Transverse colon (tissue), 3 donors: ENCODE measurements at regions not wholly inside any gene's neighbourhood (a gene's known extent, or its start where the extent isn't known, plus 50 kb on each side); places are given as distances from the start of the nearest gene placed in this dataset.

Experiments
- POLR2A ChIP-seq: fragments of 450-650 bp; IDR thresholded peaks from one replicate; pipeline ENCODE4 v1.6.1; 2016; ENCODE audit warnings: antibody characterized with exemption, mild to moderate bottlenecking, moderate library complexity
- TF ChIP-seq, protein P1 (sequence below), 5 experiments: fragments of 200-600 bp in 3 of 5; fragments of 450-650 bp in 2 of 5; sonication (generic) in 3 of 5; IDR thresholded peaks; 1 replicate in 2 of 5; 2 replicates in 3 of 5; pipeline ENCODE4 v1.5.1; 2016 to 2017; ENCODE audit warnings: antibody characterized with exemption in 5 of 5, inconsistent platforms in 3 of 5, mild to moderate bottlenecking in 2 of 5, moderate library complexity in 1 of 5

DNA sequence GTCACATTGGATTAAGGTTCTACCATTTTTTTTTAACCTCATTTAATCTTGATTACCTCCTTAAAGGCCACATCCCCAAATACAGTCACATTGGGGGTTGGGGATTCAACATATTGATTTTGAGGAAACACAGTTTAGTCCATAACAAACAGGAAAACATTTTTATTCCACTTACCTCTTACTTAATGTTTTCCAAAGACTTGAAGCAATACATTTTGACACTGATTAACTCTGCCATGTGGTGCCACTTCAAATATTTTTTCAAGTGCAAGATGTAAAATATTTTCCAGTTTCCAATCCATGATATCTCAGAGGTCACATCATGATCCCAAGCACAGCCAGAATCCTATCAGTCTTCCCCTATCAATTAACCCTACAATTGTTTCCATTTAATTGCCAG, 548.0 kb downstream of the CSNK1G3 start:
- TF ChIP-seq, protein P1, sequence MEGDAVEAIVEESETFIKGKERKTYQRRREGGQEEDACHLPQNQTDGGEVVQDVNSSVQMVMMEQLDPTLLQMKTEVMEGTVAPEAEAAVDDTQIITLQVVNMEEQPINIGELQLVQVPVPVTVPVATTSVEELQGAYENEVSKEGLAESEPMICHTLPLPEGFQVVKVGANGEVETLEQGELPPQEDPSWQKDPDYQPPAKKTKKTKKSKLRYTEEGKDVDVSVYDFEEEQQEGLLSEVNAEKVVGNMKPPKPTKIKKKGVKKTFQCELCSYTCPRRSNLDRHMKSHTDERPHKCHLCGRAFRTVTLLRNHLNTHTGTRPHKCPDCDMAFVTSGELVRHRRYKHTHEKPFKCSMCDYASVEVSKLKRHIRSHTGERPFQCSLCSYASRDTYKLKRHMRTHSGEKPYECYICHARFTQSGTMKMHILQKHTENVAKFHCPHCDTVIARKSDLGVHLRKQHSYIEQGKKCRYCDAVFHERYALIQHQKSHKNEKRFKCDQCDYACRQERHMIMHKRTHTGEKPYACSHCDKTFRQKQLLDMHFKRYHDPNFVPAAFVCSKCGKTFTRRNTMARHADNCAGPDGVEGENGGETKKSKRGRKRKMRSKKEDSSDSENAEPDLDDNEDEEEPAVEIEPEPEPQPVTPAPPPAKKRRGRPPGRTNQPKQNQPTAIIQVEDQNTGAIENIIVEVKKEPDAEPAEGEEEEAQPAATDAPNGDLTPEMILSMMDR (IDR thresholded peaks at IDR 0.05), result no peak
- no peak for TF ChIP-seq POLR2A
